Gastroesophageal sphincter (tissue), 4 donors: ENCODE measurements at regions not wholly inside any gene's neighbourhood (a gene's known extent, or its start where the extent isn't known, plus 50 kb on each side); places are given as distances from the start of the nearest gene placed in this dataset.

Source experiments
- ATAC-seq: fragments of 150-250 bp; one replicate; pipeline ENCODE4 v1.9.1; 2016; ENCODE audit warnings: mild to moderate bottlenecking, moderate library complexity
- H3K27ac ChIP-seq, 4 donors: fragments of 200-600 bp; sonication (generic) in 3 of 4; 1 replicate in 3 of 4; 2 replicates in 1 of 4; pipeline ENCODE4 v1.5.1; 2016 to 2019
- H3K27me3 ChIP-seq: fragments of 200-600 bp; sonication (generic); one replicate; pipeline ENCODE4 v1.5.1; 2019
- H3K36me3 ChIP-seq, 2 donors: fragments of 200-600 bp; sonication (generic); one replicate each; pipeline ENCODE4 v1.5.1; 2019; ENCODE audit warnings: control low read depth in 1 of 2
- H3K4me1 ChIP-seq, 3 donors: fragments of 200-600 bp; sonication (generic); 1 replicate in 2 of 3; 2 replicates in 1 of 3; pipeline ENCODE4 v1.5.1; 2016 to 2019; ENCODE audit warnings: control low read depth in 2 of 3
- H3K4me3 ChIP-seq, 2 donors: fragments of 200-600 bp; sonication (generic); one replicate each; pipeline ENCODE4 v1.5.1; 2019; ENCODE audit warnings: mild to moderate bottlenecking in 1 of 2, moderate library complexity in 1 of 2
- H3K9me3 ChIP-seq, 3 donors: fragments of 200-600 bp; sonication (generic); one replicate each; pipeline ENCODE4 v1.5.1; 2017 to 2019; ENCODE audit warnings: control low read depth in 2 of 3
- CTCF ChIP-seq, 4 experiments: fragments of 200-600 bp in 2 of 4; fragments of 450-650 bp in 2 of 4; sonication (generic) in 1 of 4; IDR thresholded peaks; one replicate each; pipeline ENCODE4 v1.5.1; 2017 to 2019; ENCODE audit warnings: antibody characterized with exemption in 4 of 4, mild to moderate bottlenecking in 2 of 4, moderate library complexity in 2 of 4
- EP300 ChIP-seq: sonication (generic); formaldehyde crosslinking; IDR thresholded peaks from one replicate; pipeline ENCODE4 v1.6.1; 2017; ENCODE audit warnings: antibody characterized with exemption, mild to moderate bottlenecking
- POLR2A ChIP-seq, 2 donors: fragments of 450-650 bp; IDR thresholded peaks; one replicate each; pipeline ENCODE4 v1.6.1; 2017; ENCODE audit warnings: antibody characterized with exemption in 2 of 2, mild to moderate bottlenecking in 2 of 2, moderate library complexity in 1 of 2
- POLR2AphosphoS5 ChIP-seq: sonication (generic); formaldehyde crosslinking; IDR thresholded peaks from one replicate; pipeline ENCODE4 v1.6.1; 2017; ENCODE audit warnings: antibody characterized with exemption
- WGBS, 2 donors: methylation state at CpG; one replicate each; pipeline ENCODE4 v1.1.5; 2018; ENCODE audit warnings: low coverage in 1 of 2; 5-methylcytosine and 5-hydroxymethylcytosine counted together

GRCh38 chr3:38907426-38907825 lies 91.4 kb upstream of the SCN10A start:
- H3K9me3 ChIP-seq, result no peaks in the 10 kb centered on the region
- H3K4me1 ChIP-seq, result no peaks in the 10 kb centered on the region
- no peaks in the 10 kb centered on the region for H3K27me3 ChIP-seq
- no peak overlapping the region for H3K4me3 ChIP-seq
- H3K27ac ChIP-seq, result no peak overlapping the region
- no peak for ATAC-seq
- 56 to 75% methylated on average over 1 of the region's 1 CpG for WGBS, 2 donors
- no peaks in the 10 kb centered on the region for H3K36me3 ChIP-seq
- no peak for TF ChIP-seq CTCF (IDR thresholded peaks at IDR 0.05)

- no peaks in the 10 kb centered on the region for H3K4me1 ChIP-seq
- WGBS, 2 donors, result 65 to 70% methylated on average over 3 to 4 of the region's 4 CpGs
- no peak for TF ChIP-seq EP300
- TF ChIP-seq POLR2AphosphoS5, result no peak
- no peak for TF ChIP-seq POLR2A (IDR thresholded peaks at IDR 0.05)
- TF ChIP-seq CTCF (IDR thresholded peaks at IDR 0.05), result no peak
- no peak overlapping the region for H3K4me3 ChIP-seq
- no peaks in the 10 kb centered on the region for H3K27me3 ChIP-seq
- H3K9me3 ChIP-seq, result peaks cover 0 to 28% (median 0%) of the 10 kb centered on the region in 3 donors
- H3K36me3 ChIP-seq, result no peaks in the 10 kb centered on the region
- ATAC-seq, result no peak
- H3K27ac ChIP-seq, result no peak overlapping the region
Observed at GRCh38 chr3:38890426-38890825, 74.4 kb upstream of the SCN10A start.

DNA sequence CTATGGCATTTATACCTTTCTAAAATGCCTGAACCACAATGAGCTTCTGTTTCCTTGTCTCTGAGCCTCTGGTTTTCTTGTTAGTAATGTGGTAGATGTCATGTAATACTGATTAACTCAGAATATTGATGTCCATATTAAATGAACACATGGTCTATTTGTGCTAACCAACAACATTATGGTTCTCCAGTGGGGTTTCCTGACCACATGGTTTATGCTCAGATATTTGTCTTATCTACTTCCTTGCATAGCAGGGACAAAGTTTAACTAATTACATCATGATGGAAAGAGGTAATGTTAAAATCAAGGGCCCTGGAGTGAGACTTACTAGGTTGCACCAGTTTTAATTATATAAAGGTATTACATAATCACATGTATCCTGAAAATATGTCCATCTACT lies 62.6 kb upstream of the SCN10A start:
- no peaks in the 10 kb centered on the region for H3K36me3 ChIP-seq
- no peak overlapping the region for H3K27ac ChIP-seq
- no peaks in the 10 kb centered on the region for H3K27me3 ChIP-seq
- no peak for ATAC-seq
- no peaks in the 10 kb centered on the region for H3K4me1 ChIP-seq
- no peaks in the 10 kb centered on the region for H3K9me3 ChIP-seq
- TF ChIP-seq POLR2A (IDR thresholded peaks at IDR 0.05) (no peak), EP300 (no peak), CTCF (IDR thresholded peaks at IDR 0.05) (no peak)
- H3K4me3 ChIP-seq, result no peak overlapping the region
